WTC11 (cell line): ENCODE measurements at regions not wholly inside any gene's neighbourhood (a gene's known extent, or its start where the extent isn't known, plus 50 kb on each side); places are given as distances from the start of the nearest gene placed in this dataset.

Experiments used
- ATAC-seq: fragments of 200-7000 bp; cut with Tn5 transposase; 2 replicates; pipeline ENCODE4 v1.10.0; 2021; ENCODE audit warnings: mild to moderate bottlenecking, moderate library complexity
- CTCF ChIA-PET: fragments of 300-600 bp; sonication (Branson Sonifier 250); formaldehyde crosslinking; loops from one replicate; lab custom pipeline; 2021; ENCODE audit warnings: antibody characterized with exemption; lab: Charles Lee
- POLR2A ChIA-PET: fragments of 350-600 bp; sonication (Branson Sonifier 250); formaldehyde crosslinking; loops from one replicate; lab custom pipeline; 2021; ENCODE audit warnings: antibody characterized with exemption; lab: Charles Lee
- DNase-seq: peaks from one replicate; pipeline ENCODE4 v3.0.0; 2021; ENCODE audit warnings: low spot score
- H3K27ac Mint-ChIP-seq: 2 replicates; pipeline ENCODE4 v1.8.0; 2021; ENCODE audit warnings: mixed read lengths
- H3K27me3 Mint-ChIP-seq: 2 replicates; pipeline ENCODE4 v1.8.0; 2021; ENCODE audit warnings: low read depth, mild to moderate bottlenecking, moderate library complexity, mixed read lengths
- H3K36me3 Mint-ChIP-seq: 2 replicates; pipeline ENCODE4 v1.8.0; 2021; ENCODE audit warnings: mixed read lengths
- H3K4me1 Mint-ChIP-seq: 2 replicates; pipeline ENCODE4 v1.8.0; 2022; ENCODE audit warnings: mixed read lengths
- H3K4me3 Mint-ChIP-seq: 2 replicates; pipeline ENCODE4 v1.8.0; 2021; ENCODE audit warnings: mild to moderate bottlenecking, moderate library complexity, mixed read lengths
- H3K9me3 Mint-ChIP-seq: 2 replicates; pipeline ENCODE4 v1.8.0; 2021; ENCODE audit warnings: mixed read lengths
- CREB1 ChIP-seq: sonication (generic); formaldehyde crosslinking; IDR thresholded peaks from 2 replicates; pipeline ENCODE4 v1.8.0; 2023; ENCODE audit warnings: mild to moderate bottlenecking, missing genetic modification reagents
- CREM ChIP-seq: sonication (generic); formaldehyde crosslinking; IDR thresholded peaks from 2 replicates; pipeline ENCODE4 v1.8.1; 2022; ENCODE audit warnings: mild to moderate bottlenecking, missing genetic modification reagents, moderate library complexity
- FOXJ3 ChIP-seq: sonication (generic); formaldehyde crosslinking; IDR thresholded peaks from 2 replicates; pipeline ENCODE4 v1.9.0; 2021; ENCODE audit warnings: missing genetic modification reagents, mild to moderate bottlenecking, borderline replicate concordance
- FOXP1 ChIP-seq: sonication (generic); formaldehyde crosslinking; IDR thresholded peaks from 2 replicates; pipeline ENCODE4 v1.8.0; 2022; ENCODE audit warnings: missing genetic modification reagents, mild to moderate bottlenecking, moderate library complexity, borderline replicate concordance
- GABPB1 ChIP-seq: sonication (generic); formaldehyde crosslinking; IDR thresholded peaks from 2 replicates; pipeline ENCODE4 v1.8.1; 2023; ENCODE audit warnings: mild to moderate bottlenecking, missing genetic modification reagents
- GRHL2 ChIP-seq: fragments of 250-450 bp; sonication (Bioruptor Pico); IDR thresholded peaks from 2 replicates; pipeline ENCODE4 v1.8.0; 2022; ENCODE audit warnings: mild to moderate bottlenecking, moderate library complexity; ENCODE audit not compliant: insufficient replicate concordance, severe bottlenecking
- JUN ChIP-seq: sonication (generic); formaldehyde crosslinking; IDR thresholded peaks from 2 replicates; pipeline ENCODE4 v1.8.0; 2023; ENCODE audit warnings: mild to moderate bottlenecking, missing genetic modification reagents
- MYBL2 ChIP-seq: sonication (generic); formaldehyde crosslinking; IDR thresholded peaks from 2 replicates; pipeline ENCODE4 v1.8.1; 2023; ENCODE audit warnings: mild to moderate bottlenecking, moderate library complexity, missing genetic modification reagents
- TP53 ChIP-seq: sonication (generic); formaldehyde crosslinking; IDR thresholded peaks from 2 replicates; pipeline ENCODE4 v1.8.1; 2023; ENCODE audit warnings: mild to moderate bottlenecking, missing genetic modification reagents
- TF ChIP-seq, protein P1 (sequence below): sonication (generic); formaldehyde crosslinking; IDR thresholded peaks from 2 replicates; pipeline ENCODE4 v1.8.1; 2023; ENCODE audit warnings: mild to moderate bottlenecking, moderate library complexity, missing genetic modification reagents
- TF ChIP-seq, protein P2 (sequence below): fragments of 200-600 bp; IDR thresholded peaks from 2 replicates; pipeline ENCODE4 v1.8.0; 2022; ENCODE audit warnings: antibody characterized with exemption
- TF ChIP-seq, protein P3 (sequence below): sonication (generic); formaldehyde crosslinking; IDR thresholded peaks from 2 replicates; pipeline ENCODE4 v1.8.0; 2023; ENCODE audit warnings: mild to moderate bottlenecking, missing genetic modification reagents
- TF ChIP-seq, protein P4 (sequence below): fragments of 250-450 bp; sonication (Bioruptor Pico); IDR thresholded peaks from 2 replicates; pipeline ENCODE4 v1.8.0; 2021; ENCODE audit warnings: mild to moderate bottlenecking
- TF ChIP-seq, protein P5 (sequence below): sonication (generic); formaldehyde crosslinking; IDR thresholded peaks from 2 replicates; pipeline ENCODE4 v1.8.0; 2022; ENCODE audit warnings: missing genetic modification reagents
- TF ChIP-seq, protein P6 (sequence below): sonication (generic); formaldehyde crosslinking; IDR thresholded peaks from 2 replicates; pipeline ENCODE4 v1.8.1; 2022; ENCODE audit warnings: mild to moderate bottlenecking, moderate library complexity, missing genetic modification reagents
- TF ChIP-seq, protein P7 (sequence below): sonication (generic); formaldehyde crosslinking; IDR thresholded peaks from 2 replicates; pipeline ENCODE4 v1.8.1; 2023; ENCODE audit warnings: mild to moderate bottlenecking, missing genetic modification reagents, borderline replicate concordance

DNA sequence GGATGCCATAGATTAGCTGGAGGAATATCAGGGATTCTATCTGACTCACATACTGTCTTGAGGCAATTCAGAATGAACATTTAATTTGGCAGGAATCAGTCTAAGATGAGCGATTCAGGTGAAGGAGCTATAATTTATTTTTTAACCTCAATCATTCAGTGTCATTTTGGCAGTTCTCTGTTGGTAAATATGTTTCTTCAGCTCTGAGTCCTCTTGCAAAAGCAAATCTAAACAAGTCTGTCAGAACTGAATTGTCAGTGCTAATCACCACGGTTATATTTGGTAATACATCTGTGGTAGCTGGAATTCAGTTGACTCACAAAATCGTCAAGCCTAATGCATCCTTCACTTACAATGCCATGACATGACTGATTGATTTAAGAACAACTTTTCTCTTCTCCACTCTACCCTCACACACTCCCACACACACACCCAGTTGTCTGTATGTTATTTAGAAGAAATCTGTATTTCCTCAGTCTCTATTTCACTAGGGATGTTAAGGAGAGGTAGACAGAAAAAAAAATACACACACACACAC, 516.6 kb upstream of the NXPH2 start:
- ChIA-PET CTCF (no interaction called here), POLR2A (no interaction called here)
- H3K27ac Mint-ChIP-seq, result no peak overlapping the region
- no peaks in the 10 kb centered on the region for H3K27me3 Mint-ChIP-seq
- no peak for DNase-seq
- H3K9me3 Mint-ChIP-seq, result no peaks in the 10 kb centered on the region
- TF ChIP-seq, protein P1, sequence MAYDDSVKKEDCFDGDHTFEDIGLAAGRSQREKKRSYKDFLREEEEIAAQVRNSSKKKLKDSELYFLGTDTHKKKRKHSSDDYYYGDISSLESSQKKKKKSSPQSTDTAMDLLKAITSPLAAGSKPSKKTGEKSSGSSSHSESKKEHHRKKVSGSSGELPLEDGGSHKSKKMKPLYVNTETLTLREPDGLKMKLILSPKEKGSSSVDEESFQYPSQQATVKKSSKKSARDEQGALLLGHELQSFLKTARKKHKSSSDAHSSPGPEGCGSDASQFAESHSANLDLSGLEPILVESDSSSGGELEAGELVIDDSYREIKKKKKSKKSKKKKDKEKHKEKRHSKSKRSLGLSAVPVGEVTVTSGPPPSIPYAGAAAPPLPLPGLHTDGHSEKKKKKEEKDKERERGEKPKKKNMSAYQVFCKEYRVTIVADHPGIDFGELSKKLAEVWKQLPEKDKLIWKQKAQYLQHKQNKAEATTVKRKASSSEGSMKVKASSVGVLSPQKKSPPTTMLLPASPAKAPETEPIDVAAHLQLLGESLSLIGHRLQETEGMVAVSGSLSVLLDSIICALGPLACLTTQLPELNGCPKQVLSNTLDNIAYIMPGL (CRISPR knock-in tag), result no peak
- no peak for TF ChIP-seq GRHL2 (CRISPR knock-in tag)
- no peak for TF ChIP-seq MYBL2 (CRISPR knock-in tag)
- TF ChIP-seq, all 79 proteins: peak for 0
- peaks cover 5% of the 10 kb centered on the region for H3K4me1 Mint-ChIP-seq
- no peak for ATAC-seq
- no peak overlapping the region for H3K4me3 Mint-ChIP-seq
- H3K36me3 Mint-ChIP-seq, result no peaks in the 10 kb centered on the region

DNA sequence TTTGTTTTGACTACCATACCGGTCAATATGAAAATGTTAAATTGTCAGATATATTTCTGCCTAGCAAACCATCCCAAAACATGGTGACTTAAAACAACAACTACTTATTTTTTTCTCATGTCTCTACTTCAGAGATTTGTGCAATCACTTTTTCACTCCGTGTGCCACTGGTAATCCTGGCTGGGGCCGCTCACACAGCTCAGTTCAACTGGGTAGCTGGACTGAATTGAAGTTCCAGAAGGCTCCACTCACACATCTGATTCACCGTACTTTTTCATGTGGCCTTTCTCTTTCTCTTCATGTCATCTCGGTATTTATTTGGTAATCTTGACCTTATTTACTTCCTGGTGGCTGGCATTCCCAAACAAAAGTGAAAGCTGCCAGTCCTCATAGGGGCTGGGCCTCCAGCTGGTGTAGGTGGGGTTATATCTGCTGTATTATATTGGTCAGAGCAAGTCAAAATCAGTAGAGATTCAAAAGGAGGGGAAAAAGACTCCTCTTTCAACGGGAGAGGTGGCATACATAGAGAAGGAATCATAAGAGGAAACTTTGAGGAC, 513.9 kb upstream of the NXPH2 start:
- ChIA-PET POLR2A (no interaction called here), CTCF (no interaction called here)
- DNase-seq (no peak), ATAC-seq (no peak)
- Mint-ChIP-seq H3K4me1 (peaks cover 5% of the 10 kb centered on the region), H3K27me3 (no peaks in the 10 kb centered on the region), H3K9me3 (no peaks in the 10 kb centered on the region), H3K27ac (no peak overlapping the region; the same call in 1 of the 2 replicates), H3K36me3 (no peaks in the 10 kb centered on the region), H3K4me3 (no peak overlapping the region)
- TF ChIP-seq TP53, result no peak
- TF ChIP-seq FOXJ3, result no peak
- TF ChIP-seq, protein P2, sequence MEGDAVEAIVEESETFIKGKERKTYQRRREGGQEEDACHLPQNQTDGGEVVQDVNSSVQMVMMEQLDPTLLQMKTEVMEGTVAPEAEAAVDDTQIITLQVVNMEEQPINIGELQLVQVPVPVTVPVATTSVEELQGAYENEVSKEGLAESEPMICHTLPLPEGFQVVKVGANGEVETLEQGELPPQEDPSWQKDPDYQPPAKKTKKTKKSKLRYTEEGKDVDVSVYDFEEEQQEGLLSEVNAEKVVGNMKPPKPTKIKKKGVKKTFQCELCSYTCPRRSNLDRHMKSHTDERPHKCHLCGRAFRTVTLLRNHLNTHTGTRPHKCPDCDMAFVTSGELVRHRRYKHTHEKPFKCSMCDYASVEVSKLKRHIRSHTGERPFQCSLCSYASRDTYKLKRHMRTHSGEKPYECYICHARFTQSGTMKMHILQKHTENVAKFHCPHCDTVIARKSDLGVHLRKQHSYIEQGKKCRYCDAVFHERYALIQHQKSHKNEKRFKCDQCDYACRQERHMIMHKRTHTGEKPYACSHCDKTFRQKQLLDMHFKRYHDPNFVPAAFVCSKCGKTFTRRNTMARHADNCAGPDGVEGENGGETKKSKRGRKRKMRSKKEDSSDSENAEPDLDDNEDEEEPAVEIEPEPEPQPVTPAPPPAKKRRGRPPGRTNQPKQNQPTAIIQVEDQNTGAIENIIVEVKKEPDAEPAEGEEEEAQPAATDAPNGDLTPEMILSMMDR, result no peak
- TF ChIP-seq CREB1 (CRISPR knock-in tag), result no peak
- no peak for TF ChIP-seq JUN (CRISPR knock-in tag)
- TF ChIP-seq, protein P3, sequence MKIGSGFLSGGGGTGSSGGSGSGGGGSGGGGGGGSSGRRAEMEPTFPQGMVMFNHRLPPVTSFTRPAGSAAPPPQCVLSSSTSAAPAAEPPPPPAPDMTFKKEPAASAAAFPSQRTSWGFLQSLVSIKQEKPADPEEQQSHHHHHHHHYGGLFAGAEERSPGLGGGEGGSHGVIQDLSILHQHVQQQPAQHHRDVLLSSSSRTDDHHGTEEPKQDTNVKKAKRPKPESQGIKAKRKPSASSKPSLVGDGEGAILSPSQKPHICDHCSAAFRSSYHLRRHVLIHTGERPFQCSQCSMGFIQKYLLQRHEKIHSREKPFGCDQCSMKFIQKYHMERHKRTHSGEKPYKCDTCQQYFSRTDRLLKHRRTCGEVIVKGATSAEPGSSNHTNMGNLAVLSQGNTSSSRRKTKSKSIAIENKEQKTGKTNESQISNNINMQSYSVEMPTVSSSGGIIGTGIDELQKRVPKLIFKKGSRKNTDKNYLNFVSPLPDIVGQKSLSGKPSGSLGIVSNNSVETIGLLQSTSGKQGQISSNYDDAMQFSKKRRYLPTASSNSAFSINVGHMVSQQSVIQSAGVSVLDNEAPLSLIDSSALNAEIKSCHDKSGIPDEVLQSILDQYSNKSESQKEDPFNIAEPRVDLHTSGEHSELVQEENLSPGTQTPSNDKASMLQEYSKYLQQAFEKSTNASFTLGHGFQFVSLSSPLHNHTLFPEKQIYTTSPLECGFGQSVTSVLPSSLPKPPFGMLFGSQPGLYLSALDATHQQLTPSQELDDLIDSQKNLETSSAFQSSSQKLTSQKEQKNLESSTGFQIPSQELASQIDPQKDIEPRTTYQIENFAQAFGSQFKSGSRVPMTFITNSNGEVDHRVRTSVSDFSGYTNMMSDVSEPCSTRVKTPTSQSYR (CRISPR knock-in tag), result no peak
- TF ChIP-seq FOXP1 (CRISPR knock-in tag), result no peak
- TF ChIP-seq, protein P4, sequence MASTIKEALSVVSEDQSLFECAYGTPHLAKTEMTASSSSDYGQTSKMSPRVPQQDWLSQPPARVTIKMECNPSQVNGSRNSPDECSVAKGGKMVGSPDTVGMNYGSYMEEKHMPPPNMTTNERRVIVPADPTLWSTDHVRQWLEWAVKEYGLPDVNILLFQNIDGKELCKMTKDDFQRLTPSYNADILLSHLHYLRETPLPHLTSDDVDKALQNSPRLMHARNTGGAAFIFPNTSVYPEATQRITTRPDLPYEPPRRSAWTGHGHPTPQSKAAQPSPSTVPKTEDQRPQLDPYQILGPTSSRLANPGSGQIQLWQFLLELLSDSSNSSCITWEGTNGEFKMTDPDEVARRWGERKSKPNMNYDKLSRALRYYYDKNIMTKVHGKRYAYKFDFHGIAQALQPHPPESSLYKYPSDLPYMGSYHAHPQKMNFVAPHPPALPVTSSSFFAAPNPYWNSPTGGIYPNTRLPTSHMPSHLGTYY (CRISPR knock-in tag), result no peak
- TF ChIP-seq CREM (CRISPR knock-in tag), result no peak
- TF ChIP-seq, protein P5, sequence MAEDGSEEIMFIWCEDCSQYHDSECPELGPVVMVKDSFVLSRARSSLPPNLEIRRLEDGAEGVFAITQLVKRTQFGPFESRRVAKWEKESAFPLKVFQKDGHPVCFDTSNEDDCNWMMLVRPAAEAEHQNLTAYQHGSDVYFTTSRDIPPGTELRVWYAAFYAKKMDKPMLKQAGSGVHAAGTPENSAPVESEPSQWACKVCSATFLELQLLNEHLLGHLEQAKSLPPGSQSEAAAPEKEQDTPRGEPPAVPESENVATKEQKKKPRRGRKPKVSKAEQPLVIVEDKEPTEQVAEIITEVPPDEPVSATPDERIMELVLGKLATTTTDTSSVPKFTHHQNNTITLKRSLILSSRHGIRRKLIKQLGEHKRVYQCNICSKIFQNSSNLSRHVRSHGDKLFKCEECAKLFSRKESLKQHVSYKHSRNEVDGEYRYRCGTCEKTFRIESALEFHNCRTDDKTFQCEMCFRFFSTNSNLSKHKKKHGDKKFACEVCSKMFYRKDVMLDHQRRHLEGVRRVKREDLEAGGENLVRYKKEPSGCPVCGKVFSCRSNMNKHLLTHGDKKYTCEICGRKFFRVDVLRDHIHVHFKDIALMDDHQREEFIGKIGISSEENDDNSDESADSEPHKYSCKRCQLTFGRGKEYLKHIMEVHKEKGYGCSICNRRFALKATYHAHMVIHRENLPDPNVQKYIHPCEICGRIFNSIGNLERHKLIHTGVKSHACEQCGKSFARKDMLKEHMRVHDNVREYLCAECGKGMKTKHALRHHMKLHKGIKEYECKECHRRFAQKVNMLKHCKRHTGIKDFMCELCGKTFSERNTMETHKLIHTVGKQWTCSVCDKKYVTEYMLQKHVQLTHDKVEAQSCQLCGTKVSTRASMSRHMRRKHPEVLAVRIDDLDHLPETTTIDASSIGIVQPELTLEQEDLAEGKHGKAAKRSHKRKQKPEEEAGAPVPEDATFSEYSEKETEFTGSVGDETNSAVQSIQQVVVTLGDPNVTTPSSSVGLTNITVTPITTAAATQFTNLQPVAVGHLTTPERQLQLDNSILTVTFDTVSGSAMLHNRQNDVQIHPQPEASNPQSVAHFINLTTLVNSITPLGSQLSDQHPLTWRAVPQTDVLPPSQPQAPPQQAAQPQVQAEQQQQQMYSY (CRISPR knock-in tag), result no peak
- TF ChIP-seq, protein P6, sequence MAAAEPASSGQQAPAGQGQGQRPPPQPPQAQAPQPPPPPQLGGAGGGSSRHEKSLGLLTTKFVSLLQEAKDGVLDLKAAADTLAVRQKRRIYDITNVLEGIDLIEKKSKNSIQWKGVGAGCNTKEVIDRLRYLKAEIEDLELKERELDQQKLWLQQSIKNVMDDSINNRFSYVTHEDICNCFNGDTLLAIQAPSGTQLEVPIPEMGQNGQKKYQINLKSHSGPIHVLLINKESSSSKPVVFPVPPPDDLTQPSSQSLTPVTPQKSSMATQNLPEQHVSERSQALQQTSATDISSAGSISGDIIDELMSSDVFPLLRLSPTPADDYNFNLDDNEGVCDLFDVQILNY (CRISPR knock-in tag), result no peak
- no peak for TF ChIP-seq GABPB1 (CRISPR knock-in tag)
- TF ChIP-seq, protein P7, sequence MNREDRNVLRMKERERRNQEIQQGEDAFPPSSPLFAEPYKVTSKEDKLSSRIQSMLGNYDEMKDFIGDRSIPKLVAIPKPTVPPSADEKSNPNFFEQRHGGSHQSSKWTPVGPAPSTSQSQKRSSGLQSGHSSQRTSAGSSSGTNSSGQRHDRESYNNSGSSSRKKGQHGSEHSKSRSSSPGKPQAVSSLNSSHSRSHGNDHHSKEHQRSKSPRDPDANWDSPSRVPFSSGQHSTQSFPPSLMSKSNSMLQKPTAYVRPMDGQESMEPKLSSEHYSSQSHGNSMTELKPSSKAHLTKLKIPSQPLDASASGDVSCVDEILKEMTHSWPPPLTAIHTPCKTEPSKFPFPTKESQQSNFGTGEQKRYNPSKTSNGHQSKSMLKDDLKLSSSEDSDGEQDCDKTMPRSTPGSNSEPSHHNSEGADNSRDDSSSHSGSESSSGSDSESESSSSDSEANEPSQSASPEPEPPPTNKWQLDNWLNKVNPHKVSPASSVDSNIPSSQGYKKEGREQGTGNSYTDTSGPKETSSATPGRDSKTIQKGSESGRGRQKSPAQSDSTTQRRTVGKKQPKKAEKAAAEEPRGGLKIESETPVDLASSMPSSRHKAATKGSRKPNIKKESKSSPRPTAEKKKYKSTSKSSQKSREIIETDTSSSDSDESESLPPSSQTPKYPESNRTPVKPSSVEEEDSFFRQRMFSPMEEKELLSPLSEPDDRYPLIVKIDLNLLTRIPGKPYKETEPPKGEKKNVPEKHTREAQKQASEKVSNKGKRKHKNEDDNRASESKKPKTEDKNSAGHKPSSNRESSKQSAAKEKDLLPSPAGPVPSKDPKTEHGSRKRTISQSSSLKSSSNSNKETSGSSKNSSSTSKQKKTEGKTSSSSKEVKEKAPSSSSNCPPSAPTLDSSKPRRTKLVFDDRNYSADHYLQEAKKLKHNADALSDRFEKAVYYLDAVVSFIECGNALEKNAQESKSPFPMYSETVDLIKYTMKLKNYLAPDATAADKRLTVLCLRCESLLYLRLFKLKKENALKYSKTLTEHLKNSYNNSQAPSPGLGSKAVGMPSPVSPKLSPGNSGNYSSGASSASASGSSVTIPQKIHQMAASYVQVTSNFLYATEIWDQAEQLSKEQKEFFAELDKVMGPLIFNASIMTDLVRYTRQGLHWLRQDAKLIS (CRISPR knock-in tag), result no peak
